ENCODE measurements at regions not wholly inside any gene's neighbourhood (a gene's known extent, or its start where the extent isn't known, plus 50 kb on each side); places are given as distances from the start of the nearest gene placed in this dataset.

GRCh38 chr4:105023668-105024055 lies 123.0 kb upstream of the TET2 start:
- Histone ChIP-seq H3K9me3 (no peaks in the 10 kb centered on the region), H3K27ac (no peak overlapping the region), H3K36me3 (ENCODE audit: insufficient read depth in 1 of 2, low read depth in 1 of 2) (no peaks in the 10 kb centered on the region), H3K4me1 (no peaks in the 10 kb centered on the region), H3K4me3 (no peak overlapping the region), H3K27me3 (ENCODE audit: insufficient read depth in 3 of 3, low read length in 2 of 3) (no peaks in the 10 kb centered on the region)
- ATAC-seq (no peak), DNase-seq (no peak)
- TF ChIP-seq CTCF (IDR thresholded peaks at IDR 0.05), result no peak
- intact Hi-C loops (cut with DNase I), result no loop called here

- intact Hi-C loops (cut with DNase I), result no loop called here
- WGBS, 3 donors, result 93 to 96% (median 94%) methylated on average over 2 of the region's 2 CpGs
- ATAC-seq, result no peak
These were observed 121.2 kb upstream of the TET2 start for GRCh38 chr4:105025263-105026017.

GRCh38 chr4:105036991-105037390 lies 109.7 kb upstream of the TET2 start:
- no peak for DNase-seq
- 86 to 89% (median 88%) methylated on average over 1 of the region's 1 CpG for WGBS, 3 donors
- no peak for ATAC-seq
- no peak overlapping the region for H3K4me3 ChIP-seq
- H3K4me1 ChIP-seq, result no peaks in the 10 kb centered on the region
- H3K27me3 ChIP-seq (ENCODE audit: insufficient read depth in 3 of 3, low read length in 2 of 3), result no peaks in the 10 kb centered on the region
- no peak overlapping the region for H3K27ac ChIP-seq
- TF ChIP-seq CTCF (IDR thresholded peaks at IDR 0.05), result no peak
- intact Hi-C loops (cut with DNase I), result no loop called here
- H3K9me3 ChIP-seq, result peaks cover 5% of the 10 kb centered on the region
- H3K36me3 ChIP-seq (ENCODE audit: insufficient read depth in 1 of 2, low read depth in 1 of 2), result no peaks in the 10 kb centered on the region

More at GRCh38 chr4:105025263-105026017, 121.2 kb upstream of the TET2 start:
- Histone ChIP-seq H3K36me3 (ENCODE audit: insufficient read depth in 1 of 2, low read depth in 1 of 2) (no peaks in the 10 kb centered on the region), H3K4me3 (no peak overlapping the region), H3K9me3 (no peaks in the 10 kb centered on the region), H3K27me3 (ENCODE audit: insufficient read depth in 3 of 3, low read length in 2 of 3) (no peaks in the 10 kb centered on the region), H3K27ac (no peak overlapping the region), H3K4me1 (no peaks in the 10 kb centered on the region)
- DNase-seq, result no peak
- no peak for TF ChIP-seq CTCF (IDR thresholded peaks at IDR 0.05)

- Histone ChIP-seq H3K4me1 (no peaks in the 10 kb centered on the region), H3K27me3 (ENCODE audit: insufficient read depth in 3 of 3, low read length in 2 of 3) (no peaks in the 10 kb centered on the region), H3K4me3 (no peak overlapping the region), H3K27ac (no peak overlapping the region), H3K36me3 (ENCODE audit: insufficient read depth in 1 of 2, low read depth in 1 of 2) (no peaks in the 10 kb centered on the region), H3K9me3 (peaks cover 5% of the 10 kb centered on the region)
- intact Hi-C loops (cut with DNase I), result no loop called here
- ATAC-seq, result no peak
- no peak for DNase-seq
- no peak for TF ChIP-seq CTCF (IDR thresholded peaks at IDR 0.05)
These were observed 104.2 kb upstream of the TET2 start for GRCh38 chr4:105042451-105042850.

- Histone ChIP-seq H3K27me3 (ENCODE audit: insufficient read depth in 3 of 3, low read length in 2 of 3) (no peaks in the 10 kb centered on the region), H3K9me3 (no peaks in the 10 kb centered on the region), H3K4me3 (no peak overlapping the region), H3K4me1 (no peaks in the 10 kb centered on the region), H3K27ac (no peak overlapping the region), H3K36me3 (ENCODE audit: insufficient read depth in 1 of 2, low read depth in 1 of 2) (no peaks in the 10 kb centered on the region)
- ATAC-seq (no peak), DNase-seq (no peak)
- no peak for TF ChIP-seq CTCF (IDR thresholded peaks at IDR 0.05)
- intact Hi-C loops (cut with DNase I), result no loop called here
- WGBS, 3 donors, result 18 to 23% (median 18%) methylated on average over 2 of the region's 2 CpGs
These were observed 95.8 kb upstream of the TET2 start for GRCh38 chr4:105050896-105051295.

All from psoas muscle (tissue), 7 donors.